Transverse colon (tissue), 4 donors: ENCODE measurements at regions not wholly inside any gene's neighbourhood (a gene's known extent, or its start where the extent isn't known, plus 50 kb on each side); places are given as distances from the start of the nearest gene placed in this dataset.

ENCODE experiments used
- EP300 ChIP-seq: sonication (generic); formaldehyde crosslinking; IDR thresholded peaks from one replicate; pipeline ENCODE4 v1.6.1; 2017; ENCODE audit warnings: antibody characterized with exemption, low read depth
- POLR2AphosphoS5 ChIP-seq, 3 donors: sonication (generic); formaldehyde crosslinking; IDR thresholded peaks; one replicate each; pipeline ENCODE4 v1.6.1; 2016; ENCODE audit warnings: antibody characterized with exemption in 3 of 3
- TF ChIP-seq, protein P1 (sequence below), 5 experiments: fragments of 200-600 bp in 3 of 5; fragments of 450-650 bp in 2 of 5; sonication (generic) in 3 of 5; IDR thresholded peaks; 1 replicate in 2 of 5; 2 replicates in 3 of 5; pipeline ENCODE4 v1.5.1; 2016 to 2017; ENCODE audit warnings: antibody characterized with exemption in 5 of 5, inconsistent platforms in 3 of 5, mild to moderate bottlenecking in 2 of 5, moderate library complexity in 1 of 5

GRCh38 chr4:106541253-106541652 lies 172.7 kb upstream of the GIMD1 start:
- TF ChIP-seq EP300 (no peak), POLR2AphosphoS5 (IDR thresholded peaks at IDR 0.05) (no peak)
- TF ChIP-seq, protein P1, sequence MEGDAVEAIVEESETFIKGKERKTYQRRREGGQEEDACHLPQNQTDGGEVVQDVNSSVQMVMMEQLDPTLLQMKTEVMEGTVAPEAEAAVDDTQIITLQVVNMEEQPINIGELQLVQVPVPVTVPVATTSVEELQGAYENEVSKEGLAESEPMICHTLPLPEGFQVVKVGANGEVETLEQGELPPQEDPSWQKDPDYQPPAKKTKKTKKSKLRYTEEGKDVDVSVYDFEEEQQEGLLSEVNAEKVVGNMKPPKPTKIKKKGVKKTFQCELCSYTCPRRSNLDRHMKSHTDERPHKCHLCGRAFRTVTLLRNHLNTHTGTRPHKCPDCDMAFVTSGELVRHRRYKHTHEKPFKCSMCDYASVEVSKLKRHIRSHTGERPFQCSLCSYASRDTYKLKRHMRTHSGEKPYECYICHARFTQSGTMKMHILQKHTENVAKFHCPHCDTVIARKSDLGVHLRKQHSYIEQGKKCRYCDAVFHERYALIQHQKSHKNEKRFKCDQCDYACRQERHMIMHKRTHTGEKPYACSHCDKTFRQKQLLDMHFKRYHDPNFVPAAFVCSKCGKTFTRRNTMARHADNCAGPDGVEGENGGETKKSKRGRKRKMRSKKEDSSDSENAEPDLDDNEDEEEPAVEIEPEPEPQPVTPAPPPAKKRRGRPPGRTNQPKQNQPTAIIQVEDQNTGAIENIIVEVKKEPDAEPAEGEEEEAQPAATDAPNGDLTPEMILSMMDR (IDR thresholded peaks at IDR 0.05): no peak
